PC-9 (cell line): ENCODE measurements at regions not wholly inside any gene's neighbourhood (a gene's known extent, or its start where the extent isn't known, plus 50 kb on each side); places are given as distances from the start of the nearest gene placed in this dataset.

Experiments
- EZH2 ChIP-seq: fragments of 200-600 bp; sonication (generic); IDR thresholded peaks from 2 replicates; pipeline ENCODE4 v1.8.0; 2017; ENCODE audit warnings: antibody characterized with exemption, low read depth
- TF ChIP-seq, protein P1 (sequence below): fragments of 200-600 bp; sonication (generic); conservative IDR thresholded peaks from 2 replicates; pipeline ENCODE4 v1.6.1; 2017; ENCODE audit warnings: mixed run types, antibody characterized with exemption, mild to moderate bottlenecking, moderate library complexity

DNA sequence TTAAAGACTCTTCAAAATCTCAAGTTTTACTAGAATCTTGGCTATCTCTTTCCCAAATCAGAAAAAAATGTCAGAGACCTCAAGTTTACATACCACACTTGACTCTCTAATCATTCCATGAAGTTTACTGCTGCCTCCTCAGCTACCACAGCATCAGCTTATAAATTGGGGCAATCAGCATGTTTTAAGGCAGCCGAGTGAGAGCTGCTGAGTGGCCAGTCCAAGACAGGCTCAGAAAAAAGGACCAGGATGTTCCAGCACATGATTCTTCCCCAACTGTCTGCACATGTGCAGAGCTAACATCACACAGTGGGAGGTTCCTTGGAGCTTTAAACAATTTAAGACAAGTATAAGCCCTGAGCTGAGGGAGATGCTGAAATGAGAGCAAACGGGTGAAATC is 140.6 kb upstream of the NUDT7 start:
- TF ChIP-seq, protein P1, sequence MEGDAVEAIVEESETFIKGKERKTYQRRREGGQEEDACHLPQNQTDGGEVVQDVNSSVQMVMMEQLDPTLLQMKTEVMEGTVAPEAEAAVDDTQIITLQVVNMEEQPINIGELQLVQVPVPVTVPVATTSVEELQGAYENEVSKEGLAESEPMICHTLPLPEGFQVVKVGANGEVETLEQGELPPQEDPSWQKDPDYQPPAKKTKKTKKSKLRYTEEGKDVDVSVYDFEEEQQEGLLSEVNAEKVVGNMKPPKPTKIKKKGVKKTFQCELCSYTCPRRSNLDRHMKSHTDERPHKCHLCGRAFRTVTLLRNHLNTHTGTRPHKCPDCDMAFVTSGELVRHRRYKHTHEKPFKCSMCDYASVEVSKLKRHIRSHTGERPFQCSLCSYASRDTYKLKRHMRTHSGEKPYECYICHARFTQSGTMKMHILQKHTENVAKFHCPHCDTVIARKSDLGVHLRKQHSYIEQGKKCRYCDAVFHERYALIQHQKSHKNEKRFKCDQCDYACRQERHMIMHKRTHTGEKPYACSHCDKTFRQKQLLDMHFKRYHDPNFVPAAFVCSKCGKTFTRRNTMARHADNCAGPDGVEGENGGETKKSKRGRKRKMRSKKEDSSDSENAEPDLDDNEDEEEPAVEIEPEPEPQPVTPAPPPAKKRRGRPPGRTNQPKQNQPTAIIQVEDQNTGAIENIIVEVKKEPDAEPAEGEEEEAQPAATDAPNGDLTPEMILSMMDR, result no peak
- TF ChIP-seq EZH2, result no peak
